Sigmoid colon (tissue), 4 donors: ENCODE measurements at regions not wholly inside any gene's neighbourhood (a gene's known extent, or its start where the extent isn't known, plus 50 kb on each side); places are given as distances from the start of the nearest gene placed in this dataset.

ENCODE experiments used
- CTCF ChIP-seq, 4 experiments: fragments of 450-650 bp in 3 of 4; fragments of 200-600 bp in 1 of 4; IDR thresholded peaks; one replicate each; pipeline ENCODE4 v1.5.1; 2016 to 2019; ENCODE audit warnings: antibody characterized with exemption in 4 of 4, mild to moderate bottlenecking in 3 of 4, moderate library complexity in 2 of 4
- POLR2A ChIP-seq, 2 donors: fragments of 450-650 bp; IDR thresholded peaks; one replicate each; pipeline ENCODE4 v1.6.1; 2016; ENCODE audit warnings: antibody characterized with exemption in 2 of 2, mild to moderate bottlenecking in 2 of 2, moderate library complexity in 2 of 2
- POLR2AphosphoS5 ChIP-seq, 4 donors: sonication (generic); formaldehyde crosslinking; IDR thresholded peaks; one replicate each; pipeline ENCODE4 v1.6.1; 2017; ENCODE audit warnings: antibody characterized with exemption in 4 of 4

- no peak for TF ChIP-seq CTCF (IDR thresholded peaks at IDR 0.05)
- no peak for TF ChIP-seq POLR2AphosphoS5 (IDR thresholded peaks at IDR 0.05)
- TF ChIP-seq POLR2A (IDR thresholded peaks at IDR 0.05): no peak
Observed at GRCh38 chr5:74384851-74385250, 255.7 kb downstream of the ENC1 start.
